ENCODE measurements at regions not wholly inside any gene's neighbourhood (a gene's known extent, or its start where the extent isn't known, plus 50 kb on each side); places are given as distances from the start of the nearest gene placed in this dataset.

GRCh38 chr2:239777219-239777618 is 247.9 kb downstream of the NDUFA10 start:
- DNase-seq (ENCODE audit: low spot score in 2 of 2), result no peak
- H3K9me3 ChIP-seq, result peaks cover 0 to 21% (median under 1%) of the 10 kb centered on the region in 4 donors
- no peak overlapping the region for H3K4me3 ChIP-seq
- no peaks in the 10 kb centered on the region for H3K36me3 ChIP-seq
- 83 to 87% methylated on average over 11 of the region's 11 CpGs for WGBS, 2 donors
- H3K4me1 ChIP-seq, result peaks cover 0 to 5% (median 0%) of the 10 kb centered on the region in 4 donors
- no peak overlapping the region for H3K27ac ChIP-seq
- TF ChIP-seq POLR2A (IDR thresholded peaks at IDR 0.05), result no peak
- TF ChIP-seq EP300 (IDR thresholded peaks at IDR 0.05), result no peak
- TF ChIP-seq, protein P1, sequence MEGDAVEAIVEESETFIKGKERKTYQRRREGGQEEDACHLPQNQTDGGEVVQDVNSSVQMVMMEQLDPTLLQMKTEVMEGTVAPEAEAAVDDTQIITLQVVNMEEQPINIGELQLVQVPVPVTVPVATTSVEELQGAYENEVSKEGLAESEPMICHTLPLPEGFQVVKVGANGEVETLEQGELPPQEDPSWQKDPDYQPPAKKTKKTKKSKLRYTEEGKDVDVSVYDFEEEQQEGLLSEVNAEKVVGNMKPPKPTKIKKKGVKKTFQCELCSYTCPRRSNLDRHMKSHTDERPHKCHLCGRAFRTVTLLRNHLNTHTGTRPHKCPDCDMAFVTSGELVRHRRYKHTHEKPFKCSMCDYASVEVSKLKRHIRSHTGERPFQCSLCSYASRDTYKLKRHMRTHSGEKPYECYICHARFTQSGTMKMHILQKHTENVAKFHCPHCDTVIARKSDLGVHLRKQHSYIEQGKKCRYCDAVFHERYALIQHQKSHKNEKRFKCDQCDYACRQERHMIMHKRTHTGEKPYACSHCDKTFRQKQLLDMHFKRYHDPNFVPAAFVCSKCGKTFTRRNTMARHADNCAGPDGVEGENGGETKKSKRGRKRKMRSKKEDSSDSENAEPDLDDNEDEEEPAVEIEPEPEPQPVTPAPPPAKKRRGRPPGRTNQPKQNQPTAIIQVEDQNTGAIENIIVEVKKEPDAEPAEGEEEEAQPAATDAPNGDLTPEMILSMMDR (IDR thresholded peaks at IDR 0.05), result no peak
- peaks cover 0 to 10% of the 10 kb centered on the region in 2 donors for H3K27me3 ChIP-seq

DNA sequence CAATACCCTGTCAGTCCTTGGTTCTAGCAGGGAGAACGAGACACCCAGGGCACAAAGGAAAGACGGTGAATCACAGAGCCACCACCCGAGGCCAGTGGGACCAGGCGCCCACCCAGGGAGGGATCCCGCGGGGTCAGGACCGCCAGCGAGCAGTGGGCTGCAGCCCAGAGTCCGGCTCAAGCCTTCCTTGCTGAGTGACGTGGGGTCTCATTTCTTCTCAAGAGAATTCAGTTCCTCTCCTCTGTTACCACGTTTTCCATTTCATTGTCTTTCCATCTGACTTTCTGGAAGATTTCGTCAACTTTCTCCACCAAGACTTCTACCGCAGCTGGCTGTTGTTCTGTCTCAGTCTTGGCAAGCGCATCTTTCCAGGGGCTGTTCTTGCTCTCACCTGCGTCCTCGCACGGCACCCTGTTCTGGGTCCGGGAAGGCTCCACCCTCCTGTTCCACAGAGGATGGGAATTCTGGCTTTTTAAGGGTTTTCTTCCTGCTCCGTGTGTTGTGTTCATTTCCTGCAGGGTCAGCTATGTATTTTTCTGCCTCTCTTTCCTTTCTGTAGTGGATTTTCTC is 248.6 kb downstream of the NDUFA10 start:
- peaks cover 0 to 10% of the 10 kb centered on the region in 2 donors for H3K27me3 ChIP-seq
- H3K27ac ChIP-seq, result no peak overlapping the region
- TF ChIP-seq, protein P1 (IDR thresholded peaks at IDR 0.05), result no peak
- TF ChIP-seq EP300 (IDR thresholded peaks at IDR 0.05) (no peak), POLR2A (IDR thresholded peaks at IDR 0.05) (no peak)
- peaks cover 0 to 5% (median 0%) of the 10 kb centered on the region in 4 donors for H3K4me1 ChIP-seq
- no peaks in the 10 kb centered on the region for H3K36me3 ChIP-seq
- WGBS, 2 donors, result 60% methylated on average over 19 of the region's 19 CpGs
- H3K4me3 ChIP-seq, result no peak overlapping the region
- DNase-seq (ENCODE audit: low spot score in 2 of 2), result no peak
- peaks cover 0 to 28% (median 4%) of the 10 kb centered on the region in 4 donors for H3K9me3 ChIP-seq

DNA sequence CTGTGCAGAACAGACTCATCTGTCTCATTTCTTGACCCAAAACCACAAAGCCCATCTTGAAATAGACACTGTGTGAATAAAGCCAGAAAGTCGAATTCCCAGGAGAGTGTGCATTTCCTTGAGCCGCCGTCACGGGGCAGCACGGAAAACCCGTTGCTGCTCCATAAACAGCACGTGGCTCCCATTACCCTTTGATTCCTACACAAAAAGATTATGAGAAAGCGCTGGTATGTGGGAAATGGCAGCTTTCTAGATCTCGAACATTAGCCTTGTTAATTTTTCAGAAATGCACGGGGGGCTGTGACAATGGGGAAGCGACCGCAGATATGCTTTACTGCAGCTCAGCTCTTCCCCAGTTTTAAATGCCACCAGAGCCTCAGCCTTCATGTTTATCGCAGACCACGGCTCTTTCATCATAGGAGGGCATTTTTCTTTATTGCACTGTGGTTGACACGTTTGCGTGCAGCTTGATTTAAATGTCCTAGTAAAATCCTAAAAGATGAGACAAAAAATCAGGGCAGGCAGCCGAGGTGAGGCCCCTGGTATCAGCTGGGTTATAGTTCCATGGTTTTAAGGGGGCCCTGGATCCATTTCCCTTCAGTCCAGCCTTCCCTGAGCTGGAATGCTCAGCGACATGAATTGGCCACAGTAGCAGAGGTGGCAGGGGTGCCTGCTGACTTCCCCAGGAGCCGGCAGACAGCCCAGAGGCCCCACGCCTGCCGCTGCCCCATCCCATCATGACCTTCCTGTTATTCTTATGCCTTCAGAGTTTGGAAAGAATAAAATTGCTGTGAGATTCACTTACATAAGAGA is 249.3 kb downstream of the NDUFA10 start:
- DNase-seq (ENCODE audit: low spot score in 2 of 2), result no peak
- Histone ChIP-seq H3K9me3 (peaks cover 0 to 28% (median 6%) of the 10 kb centered on the region in 4 donors), H3K27ac (no peak overlapping the region), H3K36me3 (no peaks in the 10 kb centered on the region), H3K4me1 (peaks cover 0 to 5% (median 0%) of the 10 kb centered on the region in 4 donors), H3K4me3 (no peak overlapping the region), H3K27me3 (peaks cover 0 to 10% of the 10 kb centered on the region in 2 donors)
- TF ChIP-seq EP300 (IDR thresholded peaks at IDR 0.05) (no peak), POLR2A (IDR thresholded peaks at IDR 0.05) (no peak)
- TF ChIP-seq, protein P1 (IDR thresholded peaks at IDR 0.05), result no peak
- WGBS, 2 donors, result 54 to 59% methylated on average over 21 of the region's 21 CpGs

- WGBS, 2 donors, result 82 to 87% methylated on average over 11 to 17 of the region's 17 CpGs
- H3K4me1 ChIP-seq, result peaks cover 0 to 5% (median 0%) of the 10 kb centered on the region in 4 donors
Measured at GRCh38 chr2:239774933-239775622, 250.1 kb downstream of the NDUFA10 start.

DNA sequence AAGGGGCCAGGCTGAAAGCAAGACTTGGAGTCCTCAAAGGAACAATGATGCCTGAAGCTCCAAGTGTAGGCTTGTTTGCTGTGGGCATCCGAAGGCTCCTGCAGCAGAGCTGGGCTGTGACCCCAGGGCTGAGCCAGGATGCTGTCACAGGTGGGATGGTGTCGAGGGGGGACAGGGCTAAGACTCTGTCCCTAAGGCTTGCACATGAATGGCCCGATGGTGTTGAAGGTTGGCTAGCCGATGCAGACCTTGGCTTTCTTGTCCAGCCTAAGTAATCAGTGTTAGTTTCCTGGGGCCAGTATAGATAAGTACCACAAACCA is 251.0 kb downstream of the NDUFA10 start:
- 82 to 98% methylated on average over 4 of the region's 4 CpGs for WGBS, 2 donors
- Histone ChIP-seq H3K27me3 (peaks cover 0 to 10% of the 10 kb centered on the region in 2 donors), H3K4me1 (peaks cover 0 to 5% (median 0%) of the 10 kb centered on the region in 4 donors), H3K9me3 (peaks cover 0 to 26% (median 6%) of the 10 kb centered on the region in 4 donors), H3K36me3 (no peaks in the 10 kb centered on the region), H3K4me3 (no peak overlapping the region), H3K27ac (no peak overlapping the region)
- no peak for DNase-seq (ENCODE audit: low spot score in 2 of 2)
- TF ChIP-seq EP300 (IDR thresholded peaks at IDR 0.05) (no peak), POLR2A (IDR thresholded peaks at IDR 0.05) (no peak)
- TF ChIP-seq, protein P1 (IDR thresholded peaks at IDR 0.05), result no peak

More at GRCh38 chr2:239774933-239775622, 250.1 kb downstream of the NDUFA10 start:
- H3K27ac ChIP-seq, result no peak overlapping the region
- peaks cover 0 to 26% (median 6%) of the 10 kb centered on the region in 4 donors for H3K9me3 ChIP-seq
- no peak overlapping the region for H3K4me3 ChIP-seq
- no peak for DNase-seq (ENCODE audit: low spot score in 2 of 2)
- H3K27me3 ChIP-seq, result peaks cover 0 to 10% of the 10 kb centered on the region in 2 donors
- no peak for TF ChIP-seq POLR2A (IDR thresholded peaks at IDR 0.05)
- no peaks in the 10 kb centered on the region for H3K36me3 ChIP-seq

Data from tibial nerve (tissue), 4 donors.